ENCODE measurements at regions not wholly inside any gene's neighbourhood (a gene's known extent, or its start where the extent isn't known, plus 50 kb on each side); places are given as distances from the start of the nearest gene placed in this dataset.
"Not testable (repeated sequence)": the region's sequence is repeated elsewhere in the genome, so short reads cannot be mapped to it uniquely, and the experiment has no call there.

DNA sequence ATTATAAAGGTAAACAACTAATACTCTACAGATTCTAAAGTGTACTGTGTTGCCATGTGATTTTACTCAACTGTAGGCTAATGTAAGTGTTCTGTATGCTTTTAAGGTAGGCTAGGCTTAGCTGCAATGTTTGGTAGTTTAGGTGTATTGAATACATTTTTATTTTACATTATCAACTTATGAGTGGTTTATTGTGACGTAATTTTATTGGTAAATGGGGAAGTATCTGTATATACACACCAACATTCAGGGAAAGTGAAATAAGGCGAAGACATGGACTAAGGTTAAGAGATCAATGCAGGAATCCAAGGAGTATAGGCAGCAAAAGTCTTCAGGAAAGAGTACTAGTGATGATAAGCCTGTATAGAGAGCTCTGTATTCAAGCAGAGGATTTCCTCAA lies 365.8 kb upstream of the MGAT4C start:
- intact Hi-C loops (cut with micrococcal nuclease): no loop called here

DNA sequence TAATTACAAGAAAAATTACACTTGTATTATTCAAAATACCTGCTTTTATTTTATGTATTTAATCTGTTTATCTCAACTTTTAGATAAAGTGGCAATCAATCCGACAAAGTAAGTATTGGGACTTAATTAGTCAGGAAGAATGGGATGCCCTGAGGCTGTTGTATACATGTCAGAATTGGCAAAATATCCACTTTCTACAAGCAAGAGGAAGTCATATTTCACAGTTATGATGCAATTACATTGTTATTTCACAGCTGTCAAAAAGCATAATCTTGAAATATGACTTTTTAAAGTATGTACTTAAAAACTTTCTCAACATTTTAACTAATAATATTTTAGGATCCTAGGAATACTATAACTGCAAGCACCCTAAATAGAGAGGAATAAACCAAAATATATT lies 357.1 kb upstream of the MGAT4C start:
- intact Hi-C loops (cut with micrococcal nuclease): no loop called here

DNA sequence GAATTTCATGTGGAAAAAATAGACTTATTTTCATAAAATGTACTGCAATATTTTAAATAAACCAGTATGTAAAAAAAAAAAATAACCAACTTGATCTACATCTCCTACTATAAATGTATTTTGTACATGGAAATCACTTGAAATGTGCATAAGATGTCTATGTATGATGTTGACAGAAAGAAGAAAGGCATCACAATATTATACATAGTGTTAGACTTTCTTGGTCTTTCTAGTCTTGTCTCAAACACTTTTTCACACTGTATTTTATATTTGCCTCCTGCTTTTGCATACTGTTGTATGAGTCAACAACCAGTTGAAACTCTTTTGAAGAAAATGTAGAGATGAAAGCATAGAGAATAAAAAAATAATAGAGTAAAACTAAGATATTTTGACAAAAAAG lies 352.4 kb upstream of the MGAT4C start:
- intact Hi-C loops (cut with micrococcal nuclease): no loop called here

DNA sequence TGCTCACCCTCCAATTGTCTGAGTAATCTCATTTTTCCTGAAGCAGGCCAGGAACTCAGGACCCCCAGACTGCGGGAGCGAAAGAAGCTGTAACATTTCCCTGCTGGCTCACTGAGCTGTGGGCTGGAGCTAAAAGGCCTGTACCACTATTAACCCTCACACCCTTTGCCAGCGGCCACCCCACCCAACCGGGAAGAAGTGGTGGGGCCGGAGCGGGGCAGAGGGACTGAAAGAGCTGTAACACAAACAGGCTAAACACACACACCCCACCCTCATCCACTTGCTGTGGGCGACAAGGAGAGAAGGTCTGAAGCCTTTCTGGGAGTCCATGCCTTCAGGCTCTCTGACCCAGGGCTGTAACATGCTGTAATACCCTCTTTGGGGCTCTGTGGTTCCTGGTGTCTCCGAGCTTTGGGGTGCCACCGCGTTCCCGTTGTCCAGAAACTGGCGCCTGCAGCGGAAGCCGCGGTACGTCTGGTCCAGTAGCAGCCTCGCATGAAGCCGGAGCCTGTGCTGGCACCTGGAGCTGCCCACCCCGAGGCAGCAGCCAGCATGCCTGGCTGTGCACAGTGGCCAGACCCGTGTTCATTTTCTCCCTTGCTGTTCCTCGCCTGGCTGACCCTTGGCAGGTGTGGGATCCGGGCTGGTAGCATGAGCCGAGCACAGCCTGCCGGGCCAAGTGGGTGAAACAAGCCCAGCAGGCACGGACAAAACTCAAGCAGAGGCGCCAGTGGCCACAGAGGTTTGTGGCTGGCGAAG lies 345.5 kb upstream of the MGAT4C start:
- intact Hi-C loops (cut with micrococcal nuclease): no loop called here

DNA sequence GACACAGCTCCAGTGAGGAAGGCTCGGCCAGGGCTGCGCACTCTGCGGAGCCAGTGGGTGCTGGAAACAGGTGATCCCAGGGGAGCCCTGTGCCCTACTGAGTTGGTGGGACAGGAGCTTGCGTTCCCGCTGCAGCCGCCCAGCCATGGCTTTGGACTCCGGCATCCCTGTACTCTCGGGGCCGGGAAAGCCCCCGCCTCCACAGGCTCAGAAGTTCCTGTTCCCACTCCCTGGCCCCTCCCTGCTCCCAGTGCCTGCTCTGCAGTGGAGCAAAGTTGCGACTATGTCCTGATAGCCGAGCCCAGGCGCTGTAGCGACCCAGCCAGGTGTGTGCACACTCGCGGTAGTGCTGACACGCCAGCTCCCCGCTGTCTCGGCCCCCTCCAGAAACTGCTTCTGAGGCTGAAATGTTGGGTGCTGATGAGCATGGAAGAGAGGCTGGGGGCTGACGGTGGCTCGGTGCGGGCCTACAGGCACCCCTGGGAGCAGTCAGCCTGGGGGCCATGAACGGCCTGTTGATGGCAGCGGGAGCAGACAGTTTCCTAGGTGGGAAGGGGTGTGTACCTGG lies 344.6 kb upstream of the MGAT4C start:
- intact Hi-C loops (cut with micrococcal nuclease): no loop called here

DNA sequence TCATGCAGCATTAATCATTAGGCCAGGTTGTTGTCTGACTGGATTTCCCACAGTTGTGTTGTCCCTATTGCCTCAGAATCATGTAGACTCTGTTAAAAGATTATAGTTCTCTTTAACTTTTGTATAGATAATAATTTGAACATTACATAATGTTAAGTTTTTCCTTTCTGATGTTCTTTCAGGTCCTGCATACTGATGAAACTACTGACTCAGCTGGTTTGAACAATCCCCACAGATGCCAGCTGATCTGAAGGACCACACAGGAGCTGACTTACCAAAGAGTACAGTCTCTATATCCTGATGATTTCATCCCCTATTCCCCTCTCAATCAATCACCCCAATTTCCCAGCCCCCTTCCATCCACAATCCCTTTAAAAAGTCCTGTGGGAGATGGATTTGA lies 341.2 kb upstream of the MGAT4C start:
- intact Hi-C loops (cut with micrococcal nuclease): no loop called here

DNA sequence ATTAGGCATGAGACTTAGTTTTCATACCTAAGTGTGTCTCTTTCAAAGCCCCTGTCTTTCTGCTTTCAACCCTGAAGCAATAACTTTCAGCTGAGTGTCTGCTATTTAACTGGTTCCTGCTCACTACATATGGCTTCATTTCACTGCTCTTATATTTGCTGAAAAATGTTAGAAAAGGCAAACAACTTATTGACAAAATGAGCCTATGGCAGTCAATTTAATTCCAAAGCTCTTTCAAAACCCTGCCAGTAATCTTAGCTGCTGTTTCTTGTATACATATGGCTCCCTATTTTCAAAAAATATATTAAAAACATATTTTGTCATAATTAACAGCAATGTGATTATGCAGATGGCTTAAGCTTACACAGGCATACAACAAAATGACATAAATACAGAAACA lies 334.1 kb upstream of the MGAT4C start:
- intact Hi-C loops (cut with micrococcal nuclease): no loop called here

DNA sequence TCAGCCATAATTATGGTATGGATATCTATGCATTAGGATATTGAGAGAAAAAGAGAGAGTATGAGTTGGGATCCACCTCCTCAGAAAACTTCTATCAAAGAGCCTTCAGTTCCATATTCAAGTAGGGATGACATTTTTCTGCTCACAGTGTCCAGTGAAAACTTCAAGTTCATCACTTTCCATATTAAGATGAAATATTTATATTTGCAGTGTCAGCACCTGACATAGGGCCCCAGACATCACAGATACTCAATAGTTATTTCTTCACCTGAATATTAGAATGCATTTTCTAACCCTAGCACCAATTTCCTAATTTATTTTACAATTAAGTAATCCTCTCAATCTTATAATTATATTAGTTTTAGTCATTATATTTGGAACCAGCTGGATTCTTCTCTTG lies 318.0 kb upstream of the MGAT4C start:
- intact Hi-C loops (cut with micrococcal nuclease): no loop called here

DNA sequence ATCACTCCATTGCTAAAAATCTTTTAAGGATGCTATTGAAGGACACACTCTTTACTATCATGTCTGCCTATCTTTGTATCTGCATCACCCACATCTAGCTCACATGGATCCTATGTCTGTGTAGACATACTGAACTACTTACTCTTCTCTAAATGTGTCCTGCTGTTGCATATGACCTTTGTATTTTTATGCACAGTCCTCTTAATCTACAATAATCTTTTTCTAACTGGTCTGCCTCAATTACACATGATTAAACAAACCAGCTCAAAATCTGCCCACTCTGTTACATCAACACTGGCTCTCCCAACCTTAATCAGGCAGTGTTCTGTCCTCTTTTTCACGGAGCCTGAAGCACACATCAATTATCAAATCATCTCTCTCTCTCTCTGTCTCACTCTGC lies 316.3 kb upstream of the MGAT4C start:
- intact Hi-C loops (cut with micrococcal nuclease): no loop called here

DNA sequence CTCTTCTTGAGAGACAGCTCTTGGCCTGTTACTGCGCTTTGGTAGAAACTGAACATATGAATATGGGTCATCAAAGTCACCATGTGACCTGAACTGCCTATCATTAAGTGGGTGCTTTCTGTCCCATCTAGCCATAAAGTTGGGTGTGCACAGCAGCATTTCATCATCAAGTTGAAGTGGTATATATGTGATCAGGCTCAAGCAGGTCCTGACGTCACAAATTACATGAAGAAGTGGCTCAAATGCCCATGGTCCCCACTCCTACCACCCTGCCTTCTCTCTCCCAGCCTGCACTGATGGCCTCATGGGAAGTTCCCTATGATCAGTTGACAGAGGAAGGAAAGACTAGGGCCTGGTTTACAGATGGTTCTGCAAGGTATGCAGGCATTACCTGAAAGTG lies 308.8 kb upstream of the MGAT4C start:
- intact Hi-C loops (cut with micrococcal nuclease): no loop called here

DNA sequence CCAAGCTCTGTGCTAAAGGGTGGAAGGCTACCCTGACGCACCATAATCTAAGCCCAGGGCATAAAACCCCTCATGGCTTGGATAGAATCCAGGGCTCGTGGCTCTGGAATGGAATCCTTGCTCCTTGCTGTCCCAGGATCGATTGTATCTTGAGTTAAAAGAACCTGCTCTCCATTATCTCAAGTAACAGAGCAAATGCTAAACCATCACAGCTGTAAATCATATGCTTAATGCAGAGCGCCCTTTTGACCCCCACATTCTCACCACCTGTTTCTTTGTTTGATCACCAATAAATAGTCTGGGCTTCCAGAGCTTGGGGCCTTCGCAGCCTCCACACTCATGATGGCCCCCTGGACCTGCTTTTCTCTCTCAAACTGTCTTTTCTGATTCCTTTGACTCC lies 299.3 kb upstream of the MGAT4C start:
- intact Hi-C loops (cut with micrococcal nuclease): not testable (repeated sequence)

DNA sequence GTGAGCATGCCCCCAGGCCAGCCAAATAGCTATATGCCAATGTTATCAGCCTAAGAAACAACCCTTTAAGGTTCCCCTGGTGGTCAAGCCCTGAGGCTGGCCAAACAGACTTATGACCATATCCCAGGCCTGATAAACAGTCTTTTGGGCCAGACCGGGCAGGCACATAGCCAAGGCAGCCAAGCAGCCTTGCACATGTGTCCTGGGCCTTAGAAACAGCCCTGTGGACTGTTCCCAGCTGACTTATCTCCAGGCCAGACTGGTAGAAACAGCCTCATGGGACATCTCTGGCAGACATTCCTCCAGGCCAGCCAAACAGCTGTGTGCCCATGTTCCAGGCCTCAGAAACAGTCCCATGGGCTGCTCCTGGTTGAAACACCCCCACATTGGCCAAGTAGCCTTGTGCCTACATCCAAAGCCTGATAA lies 295.0 kb upstream of the MGAT4C start:
- intact Hi-C loops (cut with micrococcal nuclease): no loop called here

DNA sequence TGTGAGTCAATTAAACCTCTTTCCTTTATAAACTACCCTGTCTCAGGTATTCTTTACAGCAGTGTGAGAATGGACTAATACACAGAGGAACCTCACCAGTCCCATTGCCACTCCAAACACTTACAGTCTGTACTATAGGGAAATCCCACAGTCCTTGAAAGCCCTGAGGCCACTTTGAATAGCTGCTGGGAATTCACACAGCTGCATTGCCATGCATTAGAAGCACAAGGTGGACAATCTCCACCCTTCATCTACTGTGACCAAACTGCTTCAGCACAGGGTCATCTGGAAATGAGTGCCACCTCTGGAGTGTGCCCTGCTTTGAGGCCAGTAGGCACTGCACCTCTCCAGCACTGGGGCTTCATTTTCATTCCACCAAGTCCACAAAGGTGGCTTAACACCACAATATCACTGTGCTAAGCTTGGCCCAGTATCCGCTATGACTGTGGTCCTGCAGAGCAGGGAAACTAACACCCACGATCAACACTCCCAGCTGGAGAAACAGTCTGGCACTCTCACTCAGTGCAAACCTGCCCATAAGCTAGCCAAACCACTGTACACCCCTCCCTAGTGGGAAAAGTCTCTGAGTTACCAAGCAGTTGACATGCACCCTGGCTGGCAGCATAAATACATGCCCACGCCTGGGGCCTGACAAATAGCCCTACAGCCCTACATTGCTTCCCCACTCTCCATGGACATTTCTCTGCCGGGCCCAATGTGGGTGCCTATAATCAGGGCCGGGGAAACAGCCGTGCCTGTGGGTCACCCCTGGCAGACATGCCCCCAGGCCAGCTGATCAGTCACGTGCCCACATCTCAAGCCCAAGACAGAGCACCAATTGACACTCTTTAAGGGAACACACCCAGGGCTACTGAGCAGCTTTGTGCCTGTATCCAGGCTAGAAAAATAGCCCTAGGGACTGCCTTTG lies 294.3 kb upstream of the MGAT4C start:
- intact Hi-C loops (cut with micrococcal nuclease): no loop called here

DNA sequence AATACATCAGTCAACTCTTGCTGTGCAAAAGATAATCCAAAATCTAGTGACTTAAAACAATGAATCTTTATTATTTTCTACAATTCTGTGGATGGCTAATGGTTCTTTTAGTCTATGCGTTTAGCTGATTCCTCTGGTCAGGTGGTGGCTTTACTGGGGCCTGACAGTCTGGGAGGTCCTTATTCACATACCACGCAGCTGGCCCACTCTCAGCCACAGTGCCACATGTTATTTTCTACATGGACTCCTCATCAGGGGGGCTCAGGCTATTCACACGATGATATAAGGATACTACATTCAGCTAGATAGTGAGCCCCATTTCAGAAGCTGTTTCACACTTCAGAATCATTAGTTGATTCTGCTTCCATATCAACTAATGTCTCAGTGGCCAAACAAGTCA lies 287.5 kb upstream of the MGAT4C start:
- intact Hi-C loops (cut with micrococcal nuclease): no loop called here

DNA sequence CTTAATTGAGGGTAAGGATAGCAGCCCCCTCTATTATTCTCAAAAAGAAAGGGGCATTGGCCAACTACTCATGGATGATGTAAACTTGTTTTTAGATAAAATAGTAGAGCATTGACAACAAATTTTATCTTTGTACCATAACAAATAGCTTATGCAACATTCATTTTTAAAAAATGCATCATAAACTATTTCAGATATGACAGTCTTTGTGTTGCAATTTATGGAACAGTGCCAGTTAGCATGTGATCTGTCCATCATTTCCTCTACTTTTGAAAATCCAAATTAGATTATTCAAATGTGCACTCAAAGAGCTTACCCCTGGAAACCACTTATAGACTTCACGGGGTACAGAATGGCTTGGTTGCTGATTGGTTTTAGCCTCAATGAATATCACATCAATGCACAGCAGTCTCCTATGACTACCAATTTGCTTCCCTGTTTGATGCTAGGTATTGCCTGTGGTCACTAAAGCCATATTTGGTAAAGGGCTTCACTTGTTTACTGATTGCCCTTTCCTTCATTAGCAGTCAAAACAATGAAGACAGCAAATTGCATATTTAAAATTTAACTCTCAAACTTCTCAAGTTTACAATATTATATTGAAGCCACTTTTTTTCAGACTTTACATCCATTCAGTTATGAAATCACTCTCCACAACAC lies 274.9 kb upstream of the MGAT4C start:
- intact Hi-C loops (cut with micrococcal nuclease): no loop called here

DNA sequence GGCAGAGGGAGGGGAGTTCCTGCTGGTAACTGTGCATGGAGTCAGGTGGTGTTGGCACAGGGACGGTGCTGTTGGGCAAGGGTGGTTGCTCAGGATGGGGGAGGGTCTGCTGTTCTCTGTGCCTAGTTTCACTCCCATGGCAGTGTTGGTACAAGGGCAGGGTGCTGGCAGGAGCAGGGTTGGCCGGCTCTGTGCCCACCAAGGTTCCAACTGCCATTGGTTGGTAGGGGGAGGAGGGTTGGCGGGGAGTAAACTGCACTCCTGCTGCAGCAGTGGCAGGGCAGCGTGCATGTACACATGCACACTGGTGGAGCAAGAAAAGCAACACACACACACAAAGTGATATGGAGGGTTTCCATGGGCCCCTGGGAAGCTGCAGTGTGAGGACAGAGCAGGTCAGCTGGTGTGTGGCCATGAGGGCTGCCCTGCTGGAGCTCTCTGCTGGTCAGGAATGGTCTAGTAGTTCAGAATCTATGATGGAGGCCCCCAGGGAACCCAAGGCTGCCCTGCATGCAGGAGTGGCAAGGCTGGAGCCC lies 269.9 kb upstream of the MGAT4C start:
- intact Hi-C loops (cut with micrococcal nuclease): no loop called here

DNA sequence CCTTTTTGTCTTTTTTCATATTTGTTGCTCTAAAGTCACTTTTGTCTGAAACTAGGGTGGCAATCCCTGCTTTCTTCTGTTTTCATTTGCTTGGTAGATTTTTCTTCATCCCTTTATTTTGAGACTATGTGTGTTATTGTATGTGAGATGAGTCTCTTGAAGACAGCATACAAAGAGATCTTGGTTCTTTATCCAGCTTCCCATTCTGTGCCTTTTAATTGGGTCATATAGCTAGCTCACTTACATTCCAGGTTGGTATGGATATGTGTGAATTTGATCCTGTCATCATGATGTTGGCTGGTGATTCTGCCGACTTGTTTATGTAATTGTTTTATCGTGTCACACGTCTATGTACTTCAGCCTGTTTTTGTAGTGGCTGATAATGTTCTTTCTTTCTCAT lies 267.7 kb upstream of the MGAT4C start:
- intact Hi-C loops (cut with micrococcal nuclease): no loop called here

DNA sequence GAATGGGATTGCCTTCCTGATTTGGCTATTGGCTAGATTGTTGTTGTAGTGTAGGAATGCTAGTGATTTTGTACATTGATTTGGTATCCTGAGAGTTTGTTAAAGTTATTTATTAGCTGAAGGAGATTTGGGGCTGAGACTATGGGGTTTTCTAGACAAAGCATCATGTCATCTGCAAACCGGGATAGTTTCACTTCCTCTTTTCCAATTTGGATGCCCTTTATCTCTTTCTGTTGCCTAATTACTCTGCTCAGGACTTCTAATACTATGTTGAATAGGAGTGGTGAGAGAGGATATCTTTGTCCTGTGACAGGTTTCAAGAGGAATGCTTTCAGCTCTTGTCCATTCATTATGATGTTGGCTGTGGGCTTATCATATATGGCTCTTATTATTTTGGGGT lies 265.7 kb upstream of the MGAT4C start:
- intact Hi-C loops (cut with micrococcal nuclease): no loop called here

DNA sequence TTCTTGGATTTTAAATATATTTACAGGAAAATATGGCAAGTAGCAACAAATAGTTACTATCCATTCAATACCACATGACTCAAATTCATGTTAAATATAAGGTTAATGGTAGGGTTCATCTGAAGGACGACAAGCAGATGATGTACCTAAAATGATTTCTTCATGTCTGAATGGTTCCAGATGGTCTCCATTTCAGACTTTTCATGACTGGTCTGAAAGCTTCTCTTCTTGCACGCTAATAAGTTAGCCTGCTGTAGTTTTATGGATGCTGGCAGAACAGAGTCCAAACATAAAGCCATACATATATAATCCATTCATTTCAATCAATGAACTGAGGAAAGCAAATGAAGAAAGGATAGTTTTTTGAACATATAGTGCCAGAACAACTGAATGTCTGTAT lies 257.0 kb upstream of the MGAT4C start:
- intact Hi-C loops (cut with micrococcal nuclease): no loop called here

DNA sequence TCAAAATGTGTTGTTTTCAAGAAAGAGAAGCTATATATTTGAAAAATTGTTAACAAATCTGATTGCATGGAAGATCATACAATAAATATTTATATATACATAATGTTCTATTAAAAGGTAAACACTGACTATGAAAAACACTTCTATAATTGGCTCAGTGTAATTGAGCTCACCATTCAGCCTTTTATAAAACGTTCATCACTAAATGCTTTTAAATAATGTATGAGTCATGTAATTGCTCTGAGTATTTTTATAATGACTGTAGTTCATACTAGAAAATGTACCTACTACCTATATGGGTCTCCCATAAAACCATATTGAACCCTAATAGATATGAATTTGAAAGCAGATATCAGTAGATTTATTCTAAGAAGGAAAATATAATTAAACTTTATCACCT lies 240.4 kb upstream of the MGAT4C start:
- intact Hi-C loops (cut with micrococcal nuclease): no loop called here

DNA sequence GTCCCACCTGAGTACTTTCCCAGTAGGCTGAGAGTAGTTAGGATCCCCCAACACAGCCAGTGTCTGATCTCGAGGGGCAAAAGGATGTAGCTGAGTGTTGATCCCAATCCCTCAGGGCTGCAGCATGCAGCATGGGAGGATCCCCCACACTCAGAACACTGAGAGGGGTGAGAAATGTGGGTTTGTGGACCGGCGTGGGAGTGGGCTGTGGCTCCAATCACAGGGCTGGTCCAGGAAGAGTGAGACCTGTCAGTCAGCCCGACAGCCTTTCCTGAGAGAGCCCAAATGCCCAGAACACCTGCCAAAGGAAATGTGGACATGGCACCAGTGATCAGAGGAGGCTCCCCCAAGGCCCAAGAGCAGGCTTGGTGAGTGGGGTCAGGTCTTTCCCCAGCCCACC lies 228.3 kb upstream of the MGAT4C start:
- intact Hi-C loops (cut with micrococcal nuclease): no loop called here

DNA sequence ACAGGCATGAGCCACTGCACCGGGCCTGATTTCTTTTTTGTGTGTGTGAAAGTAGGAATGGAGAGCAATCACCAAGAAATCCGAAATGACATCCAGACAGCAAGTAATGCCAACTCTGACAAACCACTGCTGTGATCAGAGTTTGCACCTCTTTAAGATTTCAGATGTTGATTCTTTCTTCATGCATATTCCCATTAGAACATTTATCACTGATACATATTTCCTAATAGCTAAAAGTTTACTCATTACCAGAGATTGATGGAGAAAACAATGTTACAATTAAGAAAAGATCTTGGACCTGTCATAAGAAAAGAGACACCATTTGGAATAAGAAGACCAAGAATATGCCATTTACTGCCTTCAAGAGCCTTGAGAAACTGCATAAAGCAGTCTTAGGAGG lies 217.0 kb upstream of the MGAT4C start:
- intact Hi-C loops (cut with micrococcal nuclease): no loop called here
